Stomach smooth muscle (tissue), 2 donors: ENCODE measurements at regions not wholly inside any gene's neighbourhood (a gene's known extent, or its start where the extent isn't known, plus 50 kb on each side); places are given as distances from the start of the nearest gene placed in this dataset.

Experiments
- H3K27ac ChIP-seq: one replicate; pipeline ENCODE4 v1.7.0; 2013; ENCODE audit warnings: mild to moderate bottlenecking, low read length, inconsistent platforms
- H3K27me3 ChIP-seq, 2 donors: one replicate each; pipeline ENCODE4 v1.7.0; 2013; ENCODE audit warnings: low read length in 2 of 2; ENCODE audit not compliant: insufficient read depth in 2 of 2, control insufficient read depth in 1 of 2
- H3K36me3 ChIP-seq, 2 donors: one replicate each; pipeline ENCODE4 v1.7.0; 2013; ENCODE audit warnings: low read length in 2 of 2; ENCODE audit not compliant: control insufficient read depth in 2 of 2, insufficient read depth in 2 of 2
- H3K4me1 ChIP-seq: one replicate; pipeline ENCODE4 v1.7.0; 2013; ENCODE audit warnings: low read length; ENCODE audit not compliant: control insufficient read depth, insufficient read depth
- H3K4me3 ChIP-seq, 2 donors: one replicate each; pipeline ENCODE4 v1.7.0; 2013; ENCODE audit warnings: low read length in 2 of 2
- H3K9ac ChIP-seq, 2 donors: one replicate each; pipeline ENCODE4 v1.7.0; 2013; ENCODE audit warnings: low read length in 2 of 2, mild to moderate bottlenecking in 1 of 2
- H3K9me3 ChIP-seq, 2 donors: one replicate each; pipeline ENCODE4 v1.7.0; 2013; ENCODE audit warnings: low read length in 2 of 2; ENCODE audit not compliant: control insufficient read depth in 2 of 2
- donor health status: healthy.
- donor health status: Pancreatic carcinoma.

DNA sequence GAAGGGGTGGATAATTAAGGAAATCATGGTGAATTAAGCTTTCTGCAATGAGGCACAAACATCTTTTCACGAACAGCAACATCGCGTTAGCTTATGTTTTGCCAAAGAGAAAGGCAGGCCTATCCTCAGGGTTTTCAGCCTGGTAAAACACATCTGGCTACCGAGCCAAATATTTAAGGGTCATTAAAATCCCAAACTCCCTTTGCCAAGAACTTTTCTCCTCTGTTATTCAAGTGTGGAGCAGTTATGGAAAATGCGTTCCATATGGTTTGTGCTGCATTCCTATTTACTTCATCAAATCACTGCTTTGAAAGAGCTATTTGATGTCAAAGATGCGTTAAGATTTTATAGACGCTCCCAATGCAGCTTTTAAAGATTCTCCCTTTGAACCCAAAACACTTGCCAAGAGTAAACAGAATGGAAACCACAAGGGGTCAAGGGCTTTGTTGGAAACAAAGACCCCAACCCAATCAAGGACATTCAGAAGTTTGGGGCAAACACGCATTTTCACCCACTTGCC, 308.3 kb upstream of the CDH5 start:
- H3K9me3 ChIP-seq: no peaks in the 10 kb centered on the region
- H3K4me1 ChIP-seq: no peaks in the 10 kb centered on the region
- no peak overlapping the region for H3K9ac ChIP-seq
- no peaks in the 10 kb centered on the region for H3K27me3 ChIP-seq
- no peaks in the 10 kb centered on the region for H3K36me3 ChIP-seq
- no peak overlapping the region for H3K27ac ChIP-seq
- no peak overlapping the region for H3K4me3 ChIP-seq

GRCh38 chr16:66057057-66057456, 309.4 kb upstream of the CDH5 start:
- no peaks in the 10 kb centered on the region for H3K4me1 ChIP-seq
- H3K27me3 ChIP-seq: no peaks in the 10 kb centered on the region
- H3K27ac ChIP-seq: no peak overlapping the region
- no peaks in the 10 kb centered on the region for H3K36me3 ChIP-seq
- H3K4me3 ChIP-seq: no peak overlapping the region
- H3K9ac ChIP-seq: no peak overlapping the region
- H3K9me3 ChIP-seq: no peaks in the 10 kb centered on the region

DNA sequence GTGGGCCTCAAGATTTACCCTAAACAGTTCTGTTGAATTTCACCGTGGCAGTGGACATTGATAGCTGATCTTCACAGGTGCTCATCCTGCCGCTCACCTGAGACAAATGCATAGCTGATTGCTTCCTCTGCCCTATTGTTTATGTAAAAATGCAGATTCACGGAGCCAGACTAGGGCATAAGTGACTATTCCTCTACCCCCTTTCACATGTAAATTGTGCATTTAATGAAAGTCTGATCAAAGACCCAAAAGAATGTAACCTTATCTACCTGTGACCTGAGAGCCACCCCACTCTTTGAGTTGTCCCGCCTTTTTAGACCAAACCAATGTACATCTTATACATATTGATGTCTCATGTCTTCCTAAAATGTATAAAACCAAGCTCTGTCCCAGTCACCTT, 312.4 kb upstream of the CDH5 start:
- peaks cover 0 to 2% of the 10 kb centered on the region in 2 donors for H3K27me3 ChIP-seq
- H3K27ac ChIP-seq: no peak overlapping the region
- H3K9ac ChIP-seq: no peak overlapping the region
- no peaks in the 10 kb centered on the region for H3K36me3 ChIP-seq
- no peaks in the 10 kb centered on the region for H3K9me3 ChIP-seq
- H3K4me1 ChIP-seq: no peaks in the 10 kb centered on the region
- no peak overlapping the region for H3K4me3 ChIP-seq

GRCh38 chr16:66052745-66053144, 313.7 kb upstream of the CDH5 start:
- H3K27me3 ChIP-seq: peaks cover 0 to 2% of the 10 kb centered on the region in 2 donors
- no peaks in the 10 kb centered on the region for H3K9me3 ChIP-seq
- no peaks in the 10 kb centered on the region for H3K36me3 ChIP-seq
- no peaks in the 10 kb centered on the region for H3K4me1 ChIP-seq
- no peak overlapping the region for H3K9ac ChIP-seq
- H3K4me3 ChIP-seq: no peak overlapping the region
- H3K27ac ChIP-seq: no peak overlapping the region

DNA sequence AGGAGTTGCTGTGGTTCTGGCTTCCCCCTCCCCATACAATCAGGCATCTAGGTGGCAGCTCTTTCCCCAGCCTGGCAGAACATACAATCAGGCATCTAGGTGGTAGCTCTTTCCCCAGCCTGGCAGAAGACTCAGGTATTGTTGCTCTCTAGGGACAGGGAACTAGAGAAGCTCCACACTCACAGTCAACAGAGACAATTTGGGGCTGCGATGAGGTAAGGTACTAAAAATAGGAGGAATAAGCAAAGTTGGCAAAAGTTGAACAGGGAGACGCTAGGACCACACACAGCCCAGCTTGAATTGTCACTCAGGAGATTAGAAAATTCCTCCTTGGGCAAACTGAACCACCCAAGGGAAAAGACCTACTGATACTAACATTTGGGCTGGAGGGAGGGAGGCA, 315.5 kb upstream of the CDH5 start:
- peaks cover 0 to 2% of the 10 kb centered on the region in 2 donors for H3K27me3 ChIP-seq
- no peaks in the 10 kb centered on the region for H3K36me3 ChIP-seq
- H3K9me3 ChIP-seq: no peaks in the 10 kb centered on the region
- H3K4me3 ChIP-seq: no peak overlapping the region
- no peak overlapping the region for H3K9ac ChIP-seq
- H3K4me1 ChIP-seq: no peaks in the 10 kb centered on the region
- H3K27ac ChIP-seq: no peak overlapping the region

DNA sequence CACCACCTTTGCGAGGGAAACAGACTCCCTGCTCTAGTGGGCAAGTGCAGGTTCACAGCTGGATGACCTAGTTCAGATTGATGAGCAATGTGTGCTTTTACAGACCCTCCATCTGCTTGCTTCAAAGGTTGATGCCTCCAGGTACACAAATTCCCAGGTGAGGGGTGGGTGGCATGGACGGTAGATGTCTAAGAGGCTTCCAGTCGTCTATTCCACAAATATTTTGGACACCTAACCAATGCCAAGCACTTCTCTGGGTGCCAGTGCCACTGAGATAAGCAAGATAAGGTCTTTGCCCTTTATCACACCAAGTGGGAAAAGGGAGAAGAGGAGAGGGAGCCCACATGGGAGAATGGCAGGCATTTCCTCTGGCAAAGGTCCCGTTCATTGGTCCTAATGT, 316.6 kb upstream of the CDH5 start:
- Histone ChIP-seq H3K4me1 (no peaks in the 10 kb centered on the region), H3K4me3 (no peak overlapping the region), H3K27me3 (peaks cover 0 to 2% of the 10 kb centered on the region in 2 donors), H3K9me3 (no peaks in the 10 kb centered on the region), H3K9ac (no peak overlapping the region), H3K36me3 (no peaks in the 10 kb centered on the region), H3K27ac (no peak overlapping the region)

DNA sequence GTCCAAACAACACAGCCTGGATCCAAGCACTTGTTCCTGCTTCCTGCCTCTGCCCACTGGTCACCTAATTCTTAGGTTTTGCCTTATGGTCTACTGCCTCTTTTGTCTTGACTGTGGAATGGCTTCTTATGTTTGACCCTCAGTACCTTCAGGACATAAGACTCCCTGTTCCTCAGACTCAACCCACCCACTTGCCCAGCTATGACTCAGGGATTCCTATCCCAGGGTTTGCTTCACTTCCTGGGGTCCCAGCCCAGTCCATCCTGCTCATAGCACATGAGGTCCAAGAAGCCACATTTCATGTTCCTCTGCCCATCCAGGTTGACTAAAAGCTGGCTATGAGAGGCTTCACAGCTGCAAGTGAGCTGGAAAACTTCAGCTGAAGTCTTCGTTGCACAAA, 320.9 kb upstream of the CDH5 start:
- Histone ChIP-seq H3K9me3 (no peaks in the 10 kb centered on the region), H3K27ac (no peak overlapping the region), H3K9ac (no peak overlapping the region), H3K4me1 (no peaks in the 10 kb centered on the region), H3K4me3 (no peak overlapping the region), H3K27me3 (peaks cover 0 to 2% of the 10 kb centered on the region in 2 donors), H3K36me3 (no peaks in the 10 kb centered on the region)

GRCh38 chr16:66044556-66044955, 321.9 kb upstream of the CDH5 start:
- H3K27ac ChIP-seq: no peak overlapping the region
- H3K9ac ChIP-seq: no peak overlapping the region
- H3K4me1 ChIP-seq: no peaks in the 10 kb centered on the region
- H3K9me3 ChIP-seq: no peaks in the 10 kb centered on the region
- peaks cover 0 to under 1% of the 10 kb centered on the region in 2 donors for H3K27me3 ChIP-seq
- no peaks in the 10 kb centered on the region for H3K36me3 ChIP-seq
- no peak overlapping the region for H3K4me3 ChIP-seq

GRCh38 chr16:66044089-66044488, 322.4 kb upstream of the CDH5 start:
- no peaks in the 10 kb centered on the region for H3K9me3 ChIP-seq
- H3K4me3 ChIP-seq: no peak overlapping the region
- no peak overlapping the region for H3K27ac ChIP-seq
- H3K4me1 ChIP-seq: no peaks in the 10 kb centered on the region
- H3K36me3 ChIP-seq: no peaks in the 10 kb centered on the region
- no peaks in the 10 kb centered on the region for H3K27me3 ChIP-seq
- H3K9ac ChIP-seq: no peak overlapping the region

DNA sequence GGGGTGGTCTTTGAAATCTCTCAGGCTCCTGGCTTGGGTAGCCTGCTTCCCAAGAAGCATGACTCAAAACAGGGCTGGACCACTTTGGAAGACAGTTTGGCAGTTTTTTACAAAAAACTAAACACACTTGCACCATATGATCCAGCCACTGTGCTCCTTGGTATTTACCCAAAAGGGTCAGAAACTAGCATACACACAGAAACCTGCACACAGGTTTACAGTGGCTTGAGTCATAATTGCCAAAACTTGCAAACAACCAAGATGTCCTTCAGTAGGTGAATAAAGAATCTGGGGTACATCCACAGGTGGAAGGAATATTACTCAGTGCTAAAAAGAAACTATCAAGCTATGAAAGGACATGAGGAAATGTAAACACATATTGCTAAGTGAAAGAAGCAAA, 323.2 kb upstream of the CDH5 start:
- no peaks in the 10 kb centered on the region for H3K9me3 ChIP-seq
- no peaks in the 10 kb centered on the region for H3K4me1 ChIP-seq
- no peak overlapping the region for H3K9ac ChIP-seq
- no peaks in the 10 kb centered on the region for H3K36me3 ChIP-seq
- H3K27ac ChIP-seq: no peak overlapping the region
- H3K4me3 ChIP-seq: no peak overlapping the region
- H3K27me3 ChIP-seq: no peaks in the 10 kb centered on the region

- Histone ChIP-seq H3K9me3 (no peaks in the 10 kb centered on the region), H3K27me3 (no peaks in the 10 kb centered on the region), H3K9ac (no peak overlapping the region), H3K27ac (no peak overlapping the region), H3K4me1 (peaks cover under 1% of the 10 kb centered on the region), H3K4me3 (no peak overlapping the region), H3K36me3 (no peaks in the 10 kb centered on the region)
These were observed 324.1 kb upstream of the CDH5 start for GRCh38 chr16:66042341-66042740.
